H9 (cell line): ENCODE measurements at regions not wholly inside any gene's neighbourhood (a gene's known extent, or its start where the extent isn't known, plus 50 kb on each side); places are given as distances from the start of the nearest gene placed in this dataset.

ENCODE experiments used
- DNase-seq: peaks from one replicate; pipeline ENCODE4 v3.0.0-alpha.2; 2017
- H2AFZ ChIP-seq: one replicate; pipeline ENCODE4 v1.6.1; 2013; ENCODE audit warnings: mild to moderate bottlenecking, low read length, control low read depth, moderate library complexity
- H2AK5ac ChIP-seq: 2 replicates; pipeline ENCODE4 v1.6.1; 2013; ENCODE audit warnings: low read length, control low read depth, mixed read lengths; ENCODE audit not compliant: insufficient read length
- H2BK120ac ChIP-seq: one replicate; pipeline ENCODE4 v1.6.1; 2013; ENCODE audit warnings: low read depth, mild to moderate bottlenecking, low read length, control low read depth, inconsistent platforms; ENCODE audit not compliant: poor library complexity, severe bottlenecking
- H2BK12ac ChIP-seq: 2 replicates; pipeline ENCODE4 v1.6.1; 2013; ENCODE audit warnings: low read length, control low read depth, mixed read lengths, low read depth; ENCODE audit not compliant: insufficient read length
- H2BK15ac ChIP-seq: 2 replicates; pipeline ENCODE4 v1.6.1; 2013; ENCODE audit warnings: low read depth, low read length, control low read depth
- H2BK20ac ChIP-seq: one replicate; pipeline ENCODE4 v1.6.1; 2013; ENCODE audit warnings: low read depth, mild to moderate bottlenecking, low read length, control low read depth, inconsistent platforms; ENCODE audit not compliant: poor library complexity, severe bottlenecking
- H2BK5ac ChIP-seq: 2 replicates; pipeline ENCODE4 v1.6.1; 2013; ENCODE audit warnings: low read length, control low read depth, mixed read lengths; ENCODE audit not compliant: insufficient read length
- H3K14ac ChIP-seq: 2 replicates; pipeline ENCODE4 v1.6.1; 2013; ENCODE audit warnings: low read length, control low read depth; ENCODE audit not compliant: insufficient read depth
- H3K18ac ChIP-seq: 2 replicates; pipeline ENCODE4 v1.6.1; 2013; ENCODE audit warnings: low read depth, mild to moderate bottlenecking, mixed read lengths, low read length, control low read depth; ENCODE audit not compliant: insufficient read length
- H3K23ac ChIP-seq: 2 replicates; pipeline ENCODE4 v1.6.1; 2013; ENCODE audit warnings: low read length, control low read depth, mixed read lengths, low read depth; ENCODE audit not compliant: insufficient read length
- H3K23me2 ChIP-seq: 2 replicates; pipeline ENCODE4 v1.6.1; 2013; ENCODE audit warnings: low read depth, mild to moderate bottlenecking, mixed read lengths, low read length, control low read depth; ENCODE audit not compliant: insufficient read length, poor library complexity, severe bottlenecking
- H3K27ac ChIP-seq: 2 replicates; pipeline ENCODE4 v1.5.1; 2013; ENCODE audit warnings: low read length, control low read depth, mixed read lengths, low read depth; ENCODE audit not compliant: insufficient read length
- H3K27me3 ChIP-seq: 2 replicates; pipeline ENCODE4 v1.6.1; 2013; ENCODE audit warnings: low read length, control low read depth, inconsistent platforms; ENCODE audit not compliant: insufficient read depth
- H3K4ac ChIP-seq: 2 replicates; pipeline ENCODE4 v1.6.1; 2013; ENCODE audit warnings: low read depth, mild to moderate bottlenecking, control low read depth, inconsistent platforms, low read length, moderate library complexity
- H3K4me1 ChIP-seq: 2 replicates; pipeline ENCODE4 v1.6.1; 2013; ENCODE audit warnings: low read length, control low read depth, inconsistent platforms; ENCODE audit not compliant: insufficient read depth
- H3K4me2 ChIP-seq: 2 replicates; pipeline ENCODE4 v1.6.1; 2013; ENCODE audit warnings: low read length, control low read depth, mixed read lengths; ENCODE audit not compliant: insufficient read length, insufficient read depth
- H3K56ac ChIP-seq: 2 replicates; pipeline ENCODE4 v1.6.1; 2013; ENCODE audit warnings: low read depth, mild to moderate bottlenecking, mixed read lengths, low read length, control low read depth; ENCODE audit not compliant: insufficient read length
- H3K79me1 ChIP-seq: 2 replicates; pipeline ENCODE4 v1.6.1; 2013; ENCODE audit warnings: low read depth, mild to moderate bottlenecking, moderate library complexity, low read length, control low read depth, inconsistent platforms; ENCODE audit not compliant: insufficient read depth, poor library complexity, severe bottlenecking
- H3K79me2 ChIP-seq: 2 replicates; pipeline ENCODE4 v1.6.1; 2013; ENCODE audit warnings: low read length, control low read depth, inconsistent platforms; ENCODE audit not compliant: insufficient read depth
- H3K9ac ChIP-seq: 2 replicates; pipeline ENCODE4 v1.6.1; 2013; ENCODE audit warnings: low read length, control low read depth, mixed read lengths; ENCODE audit not compliant: insufficient read length; ENCODE audit errors: extremely low read depth
- H3K9me3 ChIP-seq: one replicate; pipeline ENCODE4 v1.6.1; 2013; ENCODE audit warnings: low read depth, low read length, inconsistent platforms; ENCODE audit not compliant: control insufficient read depth
- H3T11ph ChIP-seq: one replicate; pipeline ENCODE4 v1.6.1; 2013; ENCODE audit warnings: mild to moderate bottlenecking, low read length, control low read depth, inconsistent platforms
- H4K20me1 ChIP-seq: one replicate; pipeline ENCODE4 v1.6.1; 2013; ENCODE audit not compliant: control insufficient read depth, insufficient read length, insufficient read depth
- H4K5ac ChIP-seq: 2 replicates; pipeline ENCODE4 v1.6.1; 2013; ENCODE audit warnings: low read depth, mild to moderate bottlenecking, mixed read lengths, low read length, control low read depth; ENCODE audit not compliant: insufficient read length
- H4K8ac ChIP-seq: replicated peaks from 2 replicates; pipeline ENCODE4 v1.6.1; 2013; ENCODE audit warnings: low read length, control low read depth, mixed read lengths, low read depth; ENCODE audit not compliant: insufficient read length
- H4K91ac ChIP-seq: 2 replicates; pipeline ENCODE4 v1.6.1; 2013; ENCODE audit warnings: low read depth, mild to moderate bottlenecking, moderate library complexity, mixed read lengths, low read length, control low read depth; ENCODE audit not compliant: insufficient read length
- H3K27ac Mint-ChIP-seq, 3 experiments: 2 replicates in 2 of 3; 3 replicates in 1 of 3; pipeline ENCODE4 v1.8.0; 2020 to 2021; ENCODE audit warnings: mixed read lengths in 3 of 3, mild to moderate bottlenecking in 1 of 3, moderate library complexity in 1 of 3
- H3K27me3 Mint-ChIP-seq: 2 replicates; pipeline ENCODE4 v1.8.0; 2021; ENCODE audit warnings: low read depth, mild to moderate bottlenecking, moderate library complexity, mixed read lengths
- H3K36me3 Mint-ChIP-seq, 3 experiments: 2 replicates in 2 of 3; 3 replicates in 1 of 3; pipeline ENCODE4 v1.8.0; 2020 to 2021; ENCODE audit warnings: low read depth in 3 of 3, mixed read lengths in 3 of 3; ENCODE audit not compliant: insufficient read depth in 1 of 3
- H3K4me1 Mint-ChIP-seq, 2 experiments: 2 replicates each; pipeline ENCODE4 v1.8.0; 2020; ENCODE audit warnings: mixed read lengths in 2 of 2
- H3K4me3 Mint-ChIP-seq, 2 experiments: 2 replicates in 1 of 2; 3 replicates in 1 of 2; pipeline ENCODE4 v1.8.0; 2020 to 2021; ENCODE audit warnings: mild to moderate bottlenecking in 2 of 2, mixed read lengths in 2 of 2, moderate library complexity in 1 of 2
- H3K9me3 Mint-ChIP-seq, 2 experiments: 2 replicates in 1 of 2; 3 replicates in 1 of 2; pipeline ENCODE4 v1.8.0; 2020; ENCODE audit warnings: mild to moderate bottlenecking in 2 of 2, mixed read lengths in 2 of 2, moderate library complexity in 1 of 2
- WGBS: extraction: QIAGEN DNeasy Blood & Tissue Kit; methylation state at CpG from one replicate; pipeline ENCODE4 v1.1.7; 2013; ENCODE audit warnings: missing lambda C conversion rate, low lambda C conversion rate, mixed read lengths; ENCODE audit not compliant: insufficient read length; ENCODE audit errors: extremely low coverage; 5-methylcytosine and 5-hydroxymethylcytosine counted together
- TF ChIP-seq, protein P1 (sequence below): fragments of 200-600 bp; sonication (generic); conservative IDR thresholded peaks from 3 replicates; pipeline ENCODE4 v1.8.0; 2021; ENCODE audit warnings: antibody characterized with exemption, mild to moderate bottlenecking

- Histone ChIP-seq H4K20me1 (no peaks in the 10 kb centered on the region), H3K14ac (no peak overlapping the region), H3K27me3 (no peaks in the 10 kb centered on the region), H3K79me2 (no peaks in the 10 kb centered on the region), H3K23me2 (no peaks in the 10 kb centered on the region), H3K56ac (no peak overlapping the region), H3T11ph (no peak overlapping the region), H3K4me1 (no peaks in the 10 kb centered on the region), H2BK120ac (no peak overlapping the region), H2BK20ac (no peak overlapping the region), H3K4ac (no peak overlapping the region), H2BK12ac (no peak overlapping the region), H3K18ac (no peak overlapping the region), H3K79me1 (no peaks in the 10 kb centered on the region), H3K4me2 (no peak overlapping the region), H3K9me3 (no peaks in the 10 kb centered on the region), H4K91ac (no peak overlapping the region), H2AFZ (no peak overlapping the region), H4K5ac (no peak overlapping the region), H4K8ac (no peak overlapping the region), H3K9ac (no peak overlapping the region), H3K23ac (no peak overlapping the region), H2BK5ac (no peak overlapping the region), H2BK15ac (no peak overlapping the region), H3K27ac (no peak overlapping the region), H2AK5ac (no peak overlapping the region)
- no peak for DNase-seq
- Mint-ChIP-seq H3K27me3 (peaks cover 3% of the 10 kb centered on the region; the same call in 1 of the 2 replicates), H3K4me3 (no peak overlapping the region), H3K27ac (no peak overlapping the region), H3K9me3 (peaks cover 0 to 2% of the 10 kb centered on the region in 2 experiments; a peak in 2 of 5 replicates), H3K36me3 (no peaks in the 10 kb centered on the region), H3K4me1 (peaks cover 4 to 14% of the 10 kb centered on the region in 2 experiments)
- TF ChIP-seq, protein P1, sequence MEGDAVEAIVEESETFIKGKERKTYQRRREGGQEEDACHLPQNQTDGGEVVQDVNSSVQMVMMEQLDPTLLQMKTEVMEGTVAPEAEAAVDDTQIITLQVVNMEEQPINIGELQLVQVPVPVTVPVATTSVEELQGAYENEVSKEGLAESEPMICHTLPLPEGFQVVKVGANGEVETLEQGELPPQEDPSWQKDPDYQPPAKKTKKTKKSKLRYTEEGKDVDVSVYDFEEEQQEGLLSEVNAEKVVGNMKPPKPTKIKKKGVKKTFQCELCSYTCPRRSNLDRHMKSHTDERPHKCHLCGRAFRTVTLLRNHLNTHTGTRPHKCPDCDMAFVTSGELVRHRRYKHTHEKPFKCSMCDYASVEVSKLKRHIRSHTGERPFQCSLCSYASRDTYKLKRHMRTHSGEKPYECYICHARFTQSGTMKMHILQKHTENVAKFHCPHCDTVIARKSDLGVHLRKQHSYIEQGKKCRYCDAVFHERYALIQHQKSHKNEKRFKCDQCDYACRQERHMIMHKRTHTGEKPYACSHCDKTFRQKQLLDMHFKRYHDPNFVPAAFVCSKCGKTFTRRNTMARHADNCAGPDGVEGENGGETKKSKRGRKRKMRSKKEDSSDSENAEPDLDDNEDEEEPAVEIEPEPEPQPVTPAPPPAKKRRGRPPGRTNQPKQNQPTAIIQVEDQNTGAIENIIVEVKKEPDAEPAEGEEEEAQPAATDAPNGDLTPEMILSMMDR: no peak
- WGBS: no CpG with 5 or more reads among the region's 10 CpGs
Observed at GRCh38 chr4:26020083-26020668, 106.2 kb downstream of the SMIM20 start.
